Stimulated activated CD4-positive, alpha-beta T cell treated with anti-CD3 and anti-CD28 coated beads, Interleukin-2, amount 100 ng/mL, for 48 hours (primary cell): ENCODE measurements at regions not wholly inside any gene's neighbourhood (a gene's known extent, or its start where the extent isn't known, plus 50 kb on each side); places are given as distances from the start of the nearest gene placed in this dataset.
"Not testable (repeated sequence)": the region's sequence is repeated elsewhere in the genome, so short reads cannot be mapped to it uniquely, and the experiment has no call there.

Experiments used
- DNase-seq, 2 donors: peaks; one replicate each; pipeline ENCODE4 v3.0.0-alpha.2; 2020

- no peak for DNase-seq
These were observed 163.9 kb downstream of the SMAD6 start for GRCh38 chr15:66865622-66866611.

DNA sequence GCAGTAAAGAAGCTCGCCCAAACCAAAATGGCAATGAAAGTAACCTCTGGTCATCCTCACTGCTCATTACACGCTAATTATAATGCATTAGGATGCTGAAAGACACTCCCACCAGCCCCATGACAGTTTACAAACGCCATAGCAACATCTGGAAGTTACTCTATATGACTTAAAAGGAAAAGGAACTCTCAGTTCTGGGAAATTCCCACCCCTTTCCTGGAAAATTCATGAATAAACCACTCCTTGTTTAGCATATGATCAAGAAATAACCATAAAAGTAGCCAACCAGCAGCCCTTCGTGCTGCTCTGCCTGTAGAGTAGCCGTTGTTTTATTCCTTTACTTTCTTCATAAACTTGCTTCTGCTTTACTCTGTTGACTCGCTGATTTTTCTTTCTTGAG is 164.6 kb downstream of the SMAD6 start:
- no peak for DNase-seq

DNA sequence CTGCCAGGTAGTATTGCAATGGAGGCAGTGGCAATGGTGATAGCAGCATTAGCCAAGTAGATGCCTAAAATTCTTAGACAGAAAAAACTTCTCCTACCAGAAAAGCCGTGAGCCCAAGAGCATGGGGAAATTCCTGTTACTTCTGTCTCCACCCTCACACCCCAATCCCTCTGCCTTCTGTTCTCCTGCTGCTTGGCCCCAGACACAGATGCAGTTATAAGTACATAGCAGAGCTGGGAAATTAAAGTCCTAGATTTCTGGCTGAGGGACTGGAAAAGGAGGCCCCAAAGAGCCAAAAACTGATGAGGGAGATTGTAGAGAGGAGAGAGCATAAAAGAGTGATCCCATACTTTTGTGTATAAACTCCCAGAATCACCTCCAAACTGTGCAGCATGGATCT is 166.9 kb downstream of the SMAD6 start:
- no peak for DNase-seq

DNA sequence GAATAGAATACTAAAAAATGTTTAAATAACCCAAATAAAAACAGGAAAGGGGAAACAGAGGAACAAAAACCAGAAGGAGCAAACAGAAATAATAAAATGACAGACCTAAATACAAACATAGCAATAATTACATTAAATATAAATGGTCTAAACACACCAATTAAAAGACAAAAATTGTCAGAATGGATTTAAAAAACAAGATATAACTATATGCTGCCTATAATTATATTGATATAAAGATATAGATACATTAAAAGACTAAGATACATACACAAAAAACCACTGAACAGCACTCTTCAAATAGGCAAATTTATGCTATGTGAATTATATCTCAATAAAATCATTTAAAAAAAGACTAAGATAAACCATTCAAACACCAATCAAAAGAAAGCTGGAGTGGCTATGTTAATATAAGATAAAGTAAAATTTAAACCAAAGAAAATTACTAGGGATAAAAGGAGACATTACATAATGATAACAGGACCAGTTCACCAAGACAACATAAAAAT is 168.9 kb downstream of the SMAD6 start:
- DNase-seq = no peak

- no peak for DNase-seq
These were observed 170.4 kb downstream of the SMAD6 start for GRCh38 chr15:66872405-66872804.

- not testable (repeated sequence) for DNase-seq
These were observed 171.3 kb downstream of the SMAD6 start for GRCh38 chr15:66873331-66873730.

- DNase-seq = no peak
These were observed 171.8 kb downstream of the SMAD6 start for GRCh38 chr15:66873856-66874255.

DNA sequence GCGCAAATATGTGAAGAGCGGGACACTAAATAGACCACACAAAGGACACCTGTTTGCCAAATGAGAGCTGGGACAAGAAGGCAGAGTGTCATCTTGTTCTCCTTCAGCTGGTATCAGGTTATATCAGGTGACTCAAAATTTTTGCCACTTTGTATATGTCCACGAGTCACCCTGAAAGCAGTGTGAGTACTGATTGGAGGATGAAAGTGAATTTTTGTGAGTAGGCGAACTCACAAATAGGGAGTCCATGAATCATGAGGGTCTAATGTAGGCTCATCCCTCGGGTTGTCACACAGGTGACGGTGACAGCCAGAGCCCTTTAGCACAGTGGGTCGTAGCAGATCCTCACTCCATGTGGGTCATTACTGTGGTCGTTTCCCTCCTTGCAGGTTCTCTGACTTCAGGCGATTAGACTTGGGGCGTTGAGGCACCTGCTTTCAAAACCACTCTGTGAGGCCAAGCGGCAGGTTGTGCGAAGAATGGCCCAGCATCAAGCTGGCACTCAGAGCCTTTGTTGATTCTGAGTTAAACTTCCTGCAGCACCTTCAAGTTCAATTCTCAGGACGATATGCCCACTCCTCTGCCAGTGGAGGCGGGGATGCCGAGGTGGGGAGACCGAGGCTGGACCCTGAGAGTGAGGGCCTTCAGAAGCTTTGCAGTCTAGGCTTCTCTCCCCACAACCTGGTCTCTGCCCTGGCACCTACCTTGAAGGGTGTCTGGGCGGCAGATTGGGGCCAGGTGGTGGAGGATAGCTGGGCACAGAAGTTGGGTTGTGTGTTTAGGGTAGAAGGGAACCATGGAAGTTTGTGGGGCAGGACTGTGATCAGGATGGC is 173.8 kb downstream of the SMAD6 start:
- no peak for DNase-seq

- no peak for DNase-seq
These were observed 174.3 kb downstream of the SMAD6 start for GRCh38 chr15:66876421-66876730.

GRCh38 chr15:66876731-66877476 is 174.9 kb downstream of the SMAD6 start:
- no peak for DNase-seq

DNA sequence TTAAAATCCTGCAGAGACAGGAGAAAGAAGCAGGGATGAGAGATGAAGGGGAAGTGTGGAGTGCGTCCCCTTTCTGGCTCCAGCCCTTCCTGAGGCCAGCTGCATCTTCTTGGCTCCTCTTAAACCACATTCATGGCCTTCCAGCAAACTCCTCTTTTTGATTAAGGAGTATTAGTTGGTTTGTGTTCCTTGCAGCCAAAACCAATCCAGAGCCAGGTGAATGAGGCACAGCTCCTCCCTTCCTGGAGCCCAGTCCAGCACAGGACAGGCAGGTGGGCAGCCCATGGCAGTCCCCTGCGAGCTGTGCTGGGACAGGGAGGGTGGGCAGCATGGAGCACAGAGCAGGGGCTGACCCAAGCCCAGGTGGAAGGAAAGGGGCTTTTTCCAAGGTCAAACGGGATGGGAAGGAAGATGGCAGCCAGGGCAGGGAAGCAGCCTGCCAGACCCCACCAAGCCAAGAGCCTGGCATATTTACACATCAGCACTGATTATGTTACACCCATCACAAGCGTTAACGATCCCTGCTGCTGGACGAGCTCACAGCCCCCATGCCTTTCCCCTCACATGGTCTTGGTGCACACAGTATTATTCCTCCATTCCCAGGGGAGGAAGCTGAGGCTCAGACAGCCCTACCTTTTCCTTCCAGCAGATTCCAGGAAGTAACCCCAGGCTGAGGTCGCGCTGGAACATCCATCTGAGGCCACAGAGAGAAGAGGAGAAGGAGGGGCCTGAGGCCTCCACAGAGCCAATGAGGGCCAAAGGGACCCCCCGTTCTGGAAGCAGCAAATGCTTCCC is 175.6 kb downstream of the SMAD6 start:
- no peak for DNase-seq

DNA sequence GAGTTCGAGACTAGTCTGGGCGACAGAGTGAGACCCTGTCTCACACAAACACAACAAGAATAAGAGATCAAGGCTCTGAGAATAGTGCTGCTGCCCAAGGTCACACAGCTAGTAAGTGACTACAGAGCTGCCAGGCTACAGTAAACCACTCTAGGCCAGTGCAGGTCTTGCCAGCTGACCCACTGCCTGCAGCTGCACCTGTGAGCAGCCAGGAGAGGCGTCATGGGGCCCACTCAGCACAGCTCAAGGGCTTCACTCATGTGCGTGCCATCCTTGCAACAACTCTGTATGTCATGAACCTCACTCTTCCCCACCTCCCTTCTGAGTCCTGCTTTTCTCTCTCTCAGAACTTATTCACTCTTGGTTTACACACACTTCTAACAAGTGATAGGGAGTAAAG is 176.7 kb downstream of the SMAD6 start:
- no peak for DNase-seq

DNA sequence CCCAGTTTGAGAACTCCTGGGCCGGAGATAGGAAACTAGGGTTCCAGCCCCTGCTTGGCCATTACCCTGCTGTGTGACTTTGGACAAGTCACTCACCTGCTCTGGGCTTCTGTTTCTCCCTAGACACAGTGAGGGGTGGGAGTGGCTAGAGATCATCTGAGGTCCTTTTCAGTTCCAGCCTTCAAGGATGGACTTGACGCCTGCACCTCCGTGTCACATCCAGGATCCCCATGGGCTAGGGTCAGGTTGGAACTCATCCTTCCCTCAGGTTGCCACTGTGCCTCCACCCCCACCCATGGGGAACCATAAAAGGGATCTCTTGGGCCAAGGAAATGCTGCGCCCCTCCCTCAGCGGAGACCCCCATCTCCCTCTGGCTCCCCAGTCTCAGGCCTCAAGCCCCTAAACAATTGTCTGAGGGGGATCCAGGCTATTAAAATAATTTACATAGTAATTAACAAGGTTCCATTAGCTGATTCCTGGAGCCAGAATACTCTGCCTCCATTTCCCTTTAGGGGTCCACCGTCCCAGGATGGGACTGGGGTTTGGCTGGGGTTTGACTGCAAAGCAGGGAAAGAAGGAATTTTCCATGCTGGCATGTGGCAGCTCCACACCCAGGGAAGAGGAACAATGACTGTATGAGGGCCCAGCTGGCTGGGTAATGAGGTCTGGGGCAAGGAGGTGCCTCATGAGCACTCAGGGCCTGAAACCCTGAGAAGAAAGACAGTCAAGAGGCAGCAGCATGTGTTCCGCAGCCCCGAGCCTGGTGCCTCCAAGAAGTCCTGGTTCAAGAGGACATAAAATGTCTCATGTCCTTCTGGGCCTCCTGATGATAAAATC is 177.7 kb downstream of the SMAD6 start:
- DNase-seq = no peak

DNA sequence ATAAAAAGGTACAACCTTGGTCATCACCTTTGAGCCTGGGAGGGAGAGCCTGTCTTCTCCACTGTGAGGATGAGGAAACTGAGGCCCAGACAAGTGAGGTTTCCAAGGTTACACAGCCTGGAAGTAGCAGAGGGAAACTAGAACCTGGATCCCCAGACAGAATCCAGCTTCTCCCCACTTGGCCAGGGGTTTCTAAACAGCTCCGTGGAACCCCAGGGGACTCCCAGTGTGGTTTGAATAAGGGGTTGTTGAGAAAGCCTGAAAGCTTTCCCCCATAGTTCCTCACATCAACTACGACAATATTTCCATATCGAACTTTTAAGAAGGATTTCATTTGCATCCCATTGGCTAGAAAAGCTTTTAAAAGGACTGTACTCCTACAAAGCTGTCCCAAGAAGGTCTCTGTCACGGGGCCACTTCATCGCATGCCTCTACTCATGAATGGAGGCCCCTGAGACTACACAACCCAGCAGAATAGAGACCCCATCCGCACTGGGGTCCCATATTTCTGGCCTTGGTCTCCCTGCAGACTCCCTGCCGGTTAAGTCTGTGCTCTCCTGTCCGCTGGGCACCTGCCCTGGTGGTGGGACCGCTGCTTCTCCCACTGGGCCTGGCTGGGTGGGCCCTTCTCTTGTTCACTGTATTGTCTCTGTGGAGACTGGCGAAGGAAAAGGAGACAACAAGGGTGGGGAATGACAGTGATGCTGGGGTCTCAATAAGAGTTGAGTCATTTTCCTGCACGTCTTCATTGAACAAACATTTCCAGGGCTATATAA is 178.5 kb downstream of the SMAD6 start:
- DNase-seq = no peak

GRCh38 chr15:66881173-66881905 is 179.3 kb downstream of the SMAD6 start:
- DNase-seq = no peak

DNA sequence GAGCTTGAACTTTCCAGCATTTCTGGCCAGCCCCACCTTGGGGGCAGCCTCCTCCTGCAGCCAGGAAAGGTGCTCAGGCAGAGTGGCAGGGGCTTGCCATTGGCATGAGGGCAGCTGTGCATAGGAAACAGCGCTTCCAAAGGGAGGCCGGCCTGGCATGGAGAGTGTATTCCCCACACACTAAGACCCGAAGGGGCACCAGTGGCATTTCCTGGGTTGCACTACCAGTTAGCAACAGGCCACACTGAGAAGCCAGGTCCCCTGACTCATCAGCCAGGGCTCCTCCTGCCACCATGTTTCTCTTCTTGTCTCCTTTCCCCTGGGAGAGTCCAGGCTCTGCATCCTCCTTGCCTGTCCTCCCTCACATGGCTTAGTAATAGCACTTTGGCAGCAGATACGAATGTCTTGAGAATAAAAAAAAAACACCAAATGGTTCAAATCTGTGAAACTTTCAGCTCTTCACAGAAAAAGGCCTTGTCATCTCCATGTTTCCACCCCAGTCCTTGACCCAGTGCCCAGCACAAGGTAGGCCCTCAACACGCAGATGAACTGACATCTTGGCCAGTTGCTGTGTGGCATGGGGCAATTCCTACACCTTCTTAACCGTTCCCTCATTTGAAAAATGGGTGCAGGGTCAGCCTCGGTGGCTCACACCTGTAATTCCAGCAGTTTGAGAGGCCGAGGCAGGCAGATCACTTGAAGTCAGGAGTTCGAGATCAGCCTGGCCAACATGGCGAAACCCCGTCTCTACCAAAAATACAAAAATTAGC is 180.4 kb downstream of the SMAD6 start:
- no peak for DNase-seq

DNA sequence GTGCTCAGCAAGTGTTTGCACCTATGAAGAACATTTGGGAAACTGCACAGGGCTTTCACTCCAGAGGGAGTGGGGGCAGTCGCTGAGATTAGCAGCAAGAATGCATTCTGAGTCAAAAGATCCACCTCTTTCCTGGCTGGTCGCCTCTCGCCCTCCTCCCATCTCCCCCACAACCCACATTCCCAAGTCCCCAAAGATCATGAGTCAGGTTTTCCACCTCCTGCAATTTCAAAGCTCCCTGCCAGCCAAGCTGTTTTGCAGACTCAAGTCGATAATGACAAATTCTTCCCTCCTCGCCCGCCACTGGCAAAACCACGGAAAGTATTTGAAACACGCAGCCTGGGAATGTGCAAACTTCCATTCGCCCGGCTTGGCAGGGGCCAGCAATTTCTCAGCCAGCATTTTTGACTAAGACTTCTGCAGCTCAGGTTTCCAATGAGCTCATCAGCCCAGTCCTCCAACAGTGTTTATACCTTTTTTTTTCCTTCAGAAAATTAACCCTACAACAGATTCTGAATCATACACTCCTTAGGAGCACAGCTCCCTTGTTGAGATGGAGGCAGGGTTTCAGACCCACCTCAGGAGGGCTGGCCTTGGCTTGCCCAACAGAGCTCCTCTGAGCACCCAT is 181.4 kb downstream of the SMAD6 start:
- DNase-seq = no peak

GRCh38 chr15:66884115-66884622 is 181.2 kb upstream of the SMAD3 start:
- DNase-seq = no peak
